ENCODE measurements at regions not wholly inside any gene's neighbourhood (a gene's known extent, or its start where the extent isn't known, plus 50 kb on each side); places are given as distances from the start of the nearest gene placed in this dataset.

- no peaks in the 10 kb centered on the region for H3K36me3 ChIP-seq (ENCODE audit: low read depth, low read length)
- no peaks in the 10 kb centered on the region for H3F3A ChIP-seq (ENCODE audit: low read length, unreplicated experiment)
- DNase-seq (no peak), ATAC-seq (no peak)
- ChIA-PET CTCF (no interaction called here), POLR2A (ENCODE audit: unreplicated experiment) (no interaction called here)
- BruUV-seq (replicated peaks), result no TSS peak
- H3K9ac ChIP-seq (ENCODE audit: low read length), result no peak overlapping the region
- H3K4me2 ChIP-seq (ENCODE audit: low read length), result no peak overlapping the region
- no peaks in the 10 kb centered on the region for H3K4me1 ChIP-seq (ENCODE audit: insufficient read depth, low read length)
- H2AFZ ChIP-seq (ENCODE audit: low read length), result no peak overlapping the region
- intact Hi-C loops (cut with micrococcal nuclease), result no loop called here
- H3K4me3 ChIP-seq (ENCODE audit: low read length), result no peak overlapping the region
- no peak overlapping the region for H3K27ac ChIP-seq (ENCODE audit: low read length)
- H3K9me2 ChIP-seq (replicated peaks; ENCODE audit: low read length), result no peaks in the 10 kb centered on the region
- TF ChIP-seq EZH2 (IDR thresholded peaks at IDR 0.05; ENCODE audit: low read length, unreplicated experiment) (no peak), CTCF (conservative IDR thresholded peaks at IDR 0.05; ENCODE audit: low read depth, low read length) (no peak), EZH2phosphoT487 (IDR thresholded peaks at IDR 0.05; ENCODE audit: borderline replicate concordance, low read length) (no peak)
- no peaks in the 10 kb centered on the region for H3K9me3 ChIP-seq (ENCODE audit: low read length)
- no peaks in the 10 kb centered on the region for H3K27me3 ChIP-seq (ENCODE audit: low read length)
- H4K20me1 ChIP-seq (ENCODE audit: low read length), result no peaks in the 10 kb centered on the region
- no peaks in the 10 kb centered on the region for H3K79me2 ChIP-seq (ENCODE audit: low read length)
Observed at GRCh38 chr5:25567881-25568280, 923.1 kb upstream of the CDH10 start.

GRCh38 chr5:25562656-25563055 is 917.9 kb upstream of the CDH10 start:
- Histone ChIP-seq H3K4me3 (ENCODE audit: low read length) (no peak overlapping the region), H3K27me3 (ENCODE audit: low read length) (no peaks in the 10 kb centered on the region), H3K4me1 (ENCODE audit: insufficient read depth, low read length) (no peaks in the 10 kb centered on the region), H3K79me2 (ENCODE audit: low read length) (no peaks in the 10 kb centered on the region), H4K20me1 (ENCODE audit: low read length) (no peaks in the 10 kb centered on the region), H3K27ac (ENCODE audit: low read length) (no peak overlapping the region), H3K9me3 (ENCODE audit: low read length) (no peaks in the 10 kb centered on the region), H3F3A (ENCODE audit: low read length, unreplicated experiment) (no peaks in the 10 kb centered on the region), H3K9me2 (replicated peaks; ENCODE audit: low read length) (no peaks in the 10 kb centered on the region), H3K9ac (ENCODE audit: low read length) (no peak overlapping the region), H2AFZ (ENCODE audit: low read length) (no peak overlapping the region), H3K4me2 (ENCODE audit: low read length) (no peak overlapping the region), H3K36me3 (ENCODE audit: low read depth, low read length) (no peaks in the 10 kb centered on the region)
- no TSS peak for BruUV-seq (replicated peaks)
- TF ChIP-seq EZH2 (IDR thresholded peaks at IDR 0.05; ENCODE audit: low read length, unreplicated experiment), result no peak
- no peak for TF ChIP-seq CTCF (conservative IDR thresholded peaks at IDR 0.05; ENCODE audit: low read depth, low read length)
- TF ChIP-seq EZH2phosphoT487 (IDR thresholded peaks at IDR 0.05; ENCODE audit: borderline replicate concordance, low read length), result no peak
- intact Hi-C loops (cut with micrococcal nuclease), result no loop called here
- ChIA-PET CTCF (no interaction called here), POLR2A (ENCODE audit: unreplicated experiment) (no interaction called here)
- ATAC-seq, result no peak
- DNase-seq, result no peak

- no peaks in the 10 kb centered on the region for H3K27me3 ChIP-seq (ENCODE audit: low read length)
- ChIA-PET POLR2A (ENCODE audit: unreplicated experiment) (no interaction called here), CTCF (no interaction called here)
- BruUV-seq (replicated peaks), result no TSS peak
- no peak for ATAC-seq
- no peaks in the 10 kb centered on the region for H3K9me2 ChIP-seq (replicated peaks; ENCODE audit: low read length)
- no peak overlapping the region for H2AFZ ChIP-seq (ENCODE audit: low read length)
- H3K4me1 ChIP-seq (ENCODE audit: insufficient read depth, low read length), result no peaks in the 10 kb centered on the region
- TF ChIP-seq CTCF (conservative IDR thresholded peaks at IDR 0.05; ENCODE audit: low read depth, low read length) (no peak), EZH2phosphoT487 (IDR thresholded peaks at IDR 0.05; ENCODE audit: borderline replicate concordance, low read length) (no peak), EZH2 (IDR thresholded peaks at IDR 0.05; ENCODE audit: low read length, unreplicated experiment) (no peak)
- no peak for DNase-seq
- H3K9me3 ChIP-seq (ENCODE audit: low read length), result no peaks in the 10 kb centered on the region
- no peak overlapping the region for H3K4me2 ChIP-seq (ENCODE audit: low read length)
- intact Hi-C loops (cut with micrococcal nuclease), result no loop called here
- H3K9ac ChIP-seq (ENCODE audit: low read length), result no peak overlapping the region
- H3K36me3 ChIP-seq (ENCODE audit: low read depth, low read length), result no peaks in the 10 kb centered on the region
- H4K20me1 ChIP-seq (ENCODE audit: low read length), result no peaks in the 10 kb centered on the region
- no peaks in the 10 kb centered on the region for H3K79me2 ChIP-seq (ENCODE audit: low read length)
- H3K27ac ChIP-seq (ENCODE audit: low read length), result no peak overlapping the region
- H3K4me3 ChIP-seq (ENCODE audit: low read length), result no peak overlapping the region
- no peaks in the 10 kb centered on the region for H3F3A ChIP-seq (ENCODE audit: low read length, unreplicated experiment)
Observed at GRCh38 chr5:25554077-25554476, 909.3 kb upstream of the CDH10 start.
